Activated CD4-positive, alpha-beta memory T cell treated with anti-CD3 and anti-CD28 coated beads for 36 hours (primary cell): ENCODE measurements at regions not wholly inside any gene's neighbourhood (a gene's known extent, or its start where the extent isn't known, plus 50 kb on each side); places are given as distances from the start of the nearest gene placed in this dataset.

Experiments
- CTCF ChIA-PET: fragments of 350-600 bp; sonication (Branson Sonifier 250); formaldehyde crosslinking; loops from one replicate; lab custom pipeline; 2021; ENCODE audit warnings: antibody characterized with exemption, inconsistent platforms; lab: Charles Lee
- POLR2A ChIA-PET: fragments of 350-600 bp; sonication (Branson Sonifier 250); formaldehyde crosslinking; loops from one replicate; lab custom pipeline; 2021; ENCODE audit warnings: antibody characterized with exemption; lab: Charles Lee
- DNase-seq: peaks from one replicate; pipeline ENCODE4 v3.0.0-alpha.2; 2020
- H3K27ac Mint-ChIP-seq: one replicate; pipeline ENCODE4 v1.8.0; 2021; ENCODE audit warnings: mixed read lengths
- H3K27me3 Mint-ChIP-seq: one replicate; pipeline ENCODE4 v1.8.0; 2021; ENCODE audit warnings: mixed read lengths
- H3K36me3 Mint-ChIP-seq: one replicate; pipeline ENCODE4 v1.8.0; 2021; ENCODE audit warnings: mixed read lengths
- H3K4me1 Mint-ChIP-seq: one replicate; pipeline ENCODE4 v1.8.0; 2021; ENCODE audit warnings: low read depth, mixed read lengths
- H3K4me3 Mint-ChIP-seq: one replicate; pipeline ENCODE4 v1.8.0; 2021; ENCODE audit warnings: mild to moderate bottlenecking, mixed read lengths
- H3K9me3 Mint-ChIP-seq: one replicate; pipeline ENCODE4 v1.8.0; 2021; ENCODE audit warnings: mixed read lengths
- intact Hi-C: fragments of 100-400 bp; cut with micrococcal nuclease; formaldehyde crosslinking; loops from one replicate; pipeline ENCODE4 v1.15.1; 2023

DNA sequence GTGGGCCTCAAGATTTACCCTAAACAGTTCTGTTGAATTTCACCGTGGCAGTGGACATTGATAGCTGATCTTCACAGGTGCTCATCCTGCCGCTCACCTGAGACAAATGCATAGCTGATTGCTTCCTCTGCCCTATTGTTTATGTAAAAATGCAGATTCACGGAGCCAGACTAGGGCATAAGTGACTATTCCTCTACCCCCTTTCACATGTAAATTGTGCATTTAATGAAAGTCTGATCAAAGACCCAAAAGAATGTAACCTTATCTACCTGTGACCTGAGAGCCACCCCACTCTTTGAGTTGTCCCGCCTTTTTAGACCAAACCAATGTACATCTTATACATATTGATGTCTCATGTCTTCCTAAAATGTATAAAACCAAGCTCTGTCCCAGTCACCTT is 312.4 kb upstream of the CDH5 start:
- Mint-ChIP-seq H3K27me3 (no peaks in the 10 kb centered on the region), H3K27ac (no peak overlapping the region), H3K4me3 (no peak overlapping the region)

DNA sequence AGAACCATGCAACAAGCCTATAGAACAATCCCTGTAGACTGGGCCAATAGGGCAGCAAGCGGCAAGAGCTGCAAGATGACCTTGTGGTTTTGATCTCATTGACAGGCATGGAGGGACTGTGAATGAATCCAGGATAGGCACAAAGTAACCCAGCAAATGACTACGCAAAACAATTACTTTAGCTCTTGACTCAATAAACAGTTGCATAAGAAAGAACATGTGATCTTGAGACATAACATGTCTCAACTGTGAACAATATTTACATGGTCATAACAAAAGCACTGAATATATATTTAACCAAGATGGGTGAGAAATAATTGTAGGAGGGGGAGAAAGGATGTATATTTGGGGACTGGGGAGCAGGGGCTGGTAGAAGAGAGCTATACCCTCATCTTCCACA is 313.7 kb upstream of the CDH5 start:
- Mint-ChIP-seq H3K4me1 (no peaks in the 10 kb centered on the region), H3K9me3 (peaks cover 2% of the 10 kb centered on the region), H3K36me3 (no peaks in the 10 kb centered on the region), H3K27me3 (no peaks in the 10 kb centered on the region), H3K4me3 (no peak overlapping the region), H3K27ac (no peak overlapping the region)
- ChIA-PET POLR2A (no interaction called here), CTCF (no interaction called here)
- intact Hi-C loops: no loop called here
- DNase-seq: no peak

More for the DNA sequence above, 312.4 kb upstream of the CDH5 start:
- Mint-ChIP-seq H3K36me3 (no peaks in the 10 kb centered on the region), H3K9me3 (no peaks in the 10 kb centered on the region), H3K4me1 (no peaks in the 10 kb centered on the region)
- POLR2A ChIA-PET: interaction anchor here (0.6 kb wide), 1 partner anchor 180 kb away, joined by 3 read pairs; no protein-coding TSS in a partner anchor
- DNase-seq: no peak
- CTCF ChIA-PET: interaction anchor here (0.6 kb wide), 1 partner anchor 416 kb away, joined by 3 read pairs; no protein-coding TSS in a partner anchor
- intact Hi-C loops: no loop called here

DNA sequence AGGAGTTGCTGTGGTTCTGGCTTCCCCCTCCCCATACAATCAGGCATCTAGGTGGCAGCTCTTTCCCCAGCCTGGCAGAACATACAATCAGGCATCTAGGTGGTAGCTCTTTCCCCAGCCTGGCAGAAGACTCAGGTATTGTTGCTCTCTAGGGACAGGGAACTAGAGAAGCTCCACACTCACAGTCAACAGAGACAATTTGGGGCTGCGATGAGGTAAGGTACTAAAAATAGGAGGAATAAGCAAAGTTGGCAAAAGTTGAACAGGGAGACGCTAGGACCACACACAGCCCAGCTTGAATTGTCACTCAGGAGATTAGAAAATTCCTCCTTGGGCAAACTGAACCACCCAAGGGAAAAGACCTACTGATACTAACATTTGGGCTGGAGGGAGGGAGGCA is 315.5 kb upstream of the CDH5 start:
- H3K27me3 Mint-ChIP-seq: no peaks in the 10 kb centered on the region
- intact Hi-C loops: no loop called here
- POLR2A ChIA-PET: no interaction called here
- CTCF ChIA-PET: no interaction called here
- DNase-seq: no peak
- no peak overlapping the region for H3K4me3 Mint-ChIP-seq
- H3K4me1 Mint-ChIP-seq: no peaks in the 10 kb centered on the region
- no peak overlapping the region for H3K27ac Mint-ChIP-seq
- no peaks in the 10 kb centered on the region for H3K36me3 Mint-ChIP-seq
- H3K9me3 Mint-ChIP-seq: peaks cover 2% of the 10 kb centered on the region

DNA sequence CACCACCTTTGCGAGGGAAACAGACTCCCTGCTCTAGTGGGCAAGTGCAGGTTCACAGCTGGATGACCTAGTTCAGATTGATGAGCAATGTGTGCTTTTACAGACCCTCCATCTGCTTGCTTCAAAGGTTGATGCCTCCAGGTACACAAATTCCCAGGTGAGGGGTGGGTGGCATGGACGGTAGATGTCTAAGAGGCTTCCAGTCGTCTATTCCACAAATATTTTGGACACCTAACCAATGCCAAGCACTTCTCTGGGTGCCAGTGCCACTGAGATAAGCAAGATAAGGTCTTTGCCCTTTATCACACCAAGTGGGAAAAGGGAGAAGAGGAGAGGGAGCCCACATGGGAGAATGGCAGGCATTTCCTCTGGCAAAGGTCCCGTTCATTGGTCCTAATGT is 316.6 kb upstream of the CDH5 start:
- H3K4me1 Mint-ChIP-seq: no peaks in the 10 kb centered on the region
- peaks cover 2% of the 10 kb centered on the region for H3K9me3 Mint-ChIP-seq
- no peaks in the 10 kb centered on the region for H3K27me3 Mint-ChIP-seq
- intact Hi-C loops: no loop called here
- no peak for DNase-seq
- CTCF ChIA-PET: no interaction called here
- H3K36me3 Mint-ChIP-seq: no peaks in the 10 kb centered on the region
- H3K4me3 Mint-ChIP-seq: no peak overlapping the region
- POLR2A ChIA-PET: no interaction called here
- H3K27ac Mint-ChIP-seq: no peak overlapping the region

DNA sequence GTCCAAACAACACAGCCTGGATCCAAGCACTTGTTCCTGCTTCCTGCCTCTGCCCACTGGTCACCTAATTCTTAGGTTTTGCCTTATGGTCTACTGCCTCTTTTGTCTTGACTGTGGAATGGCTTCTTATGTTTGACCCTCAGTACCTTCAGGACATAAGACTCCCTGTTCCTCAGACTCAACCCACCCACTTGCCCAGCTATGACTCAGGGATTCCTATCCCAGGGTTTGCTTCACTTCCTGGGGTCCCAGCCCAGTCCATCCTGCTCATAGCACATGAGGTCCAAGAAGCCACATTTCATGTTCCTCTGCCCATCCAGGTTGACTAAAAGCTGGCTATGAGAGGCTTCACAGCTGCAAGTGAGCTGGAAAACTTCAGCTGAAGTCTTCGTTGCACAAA is 320.9 kb upstream of the CDH5 start:
- Mint-ChIP-seq H3K27ac (no peak overlapping the region), H3K9me3 (peaks cover 2% of the 10 kb centered on the region), H3K4me3 (no peak overlapping the region), H3K36me3 (no peaks in the 10 kb centered on the region), H3K27me3 (no peaks in the 10 kb centered on the region), H3K4me1 (no peaks in the 10 kb centered on the region)
- POLR2A ChIA-PET: no interaction called here
- DNase-seq: no peak
- CTCF ChIA-PET: no interaction called here
- intact Hi-C loops: no loop called here

DNA sequence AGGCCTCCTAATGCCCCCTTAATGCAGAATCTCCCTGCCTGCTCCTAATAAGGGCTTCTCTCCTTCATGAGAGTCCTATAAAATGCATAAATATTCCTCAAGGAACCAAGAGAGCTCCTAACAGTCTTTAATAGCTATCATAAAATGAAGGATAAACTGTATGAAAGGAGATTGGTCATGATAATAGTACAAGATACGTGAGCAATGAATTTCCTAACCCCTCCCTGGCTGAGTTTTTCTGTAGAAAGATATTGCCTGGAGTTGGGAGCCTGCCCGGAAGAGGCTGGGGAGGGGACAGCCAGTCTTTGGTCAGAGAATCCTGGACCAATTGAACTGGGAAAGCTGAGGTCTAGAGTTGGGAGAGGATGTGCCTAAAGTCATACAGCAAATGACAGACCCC is 321.9 kb upstream of the CDH5 start:
- no peaks in the 10 kb centered on the region for H3K36me3 Mint-ChIP-seq
- H3K4me1 Mint-ChIP-seq: no peaks in the 10 kb centered on the region
- H3K4me3 Mint-ChIP-seq: no peak overlapping the region
- H3K27ac Mint-ChIP-seq: no peak overlapping the region
- no peak for DNase-seq
- POLR2A ChIA-PET: no interaction called here
- CTCF ChIA-PET: no interaction called here
- H3K27me3 Mint-ChIP-seq: no peaks in the 10 kb centered on the region
- H3K9me3 Mint-ChIP-seq: peaks cover 2% of the 10 kb centered on the region
- intact Hi-C loops: no loop called here

DNA sequence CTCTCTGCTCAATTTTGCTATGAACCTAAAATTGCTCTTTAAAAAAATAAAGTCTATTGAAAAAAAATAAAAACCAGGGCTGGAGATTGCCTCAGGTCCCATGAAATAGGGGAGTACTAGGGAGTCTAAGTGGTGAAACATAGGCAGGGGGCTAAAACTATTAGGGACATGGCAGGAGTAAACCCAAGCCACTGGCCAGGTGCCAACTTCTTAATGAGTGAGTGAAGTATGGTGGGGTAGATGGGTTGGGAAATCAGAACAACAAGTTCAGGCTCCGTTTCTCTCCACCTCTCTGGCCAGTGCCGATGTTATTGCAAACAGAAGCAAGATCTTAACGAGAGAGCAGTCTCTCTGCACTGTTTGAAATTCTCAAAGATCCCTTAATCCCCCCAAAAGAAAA is 322.4 kb upstream of the CDH5 start:
- H3K27ac Mint-ChIP-seq: no peak overlapping the region
- ChIA-PET CTCF (no interaction called here), POLR2A (no interaction called here)
- no peak overlapping the region for H3K4me3 Mint-ChIP-seq
- H3K36me3 Mint-ChIP-seq: no peaks in the 10 kb centered on the region
- H3K4me1 Mint-ChIP-seq: no peaks in the 10 kb centered on the region
- intact Hi-C loops: no loop called here
- no peaks in the 10 kb centered on the region for H3K27me3 Mint-ChIP-seq
- no peak for DNase-seq
- peaks cover 2% of the 10 kb centered on the region for H3K9me3 Mint-ChIP-seq

DNA sequence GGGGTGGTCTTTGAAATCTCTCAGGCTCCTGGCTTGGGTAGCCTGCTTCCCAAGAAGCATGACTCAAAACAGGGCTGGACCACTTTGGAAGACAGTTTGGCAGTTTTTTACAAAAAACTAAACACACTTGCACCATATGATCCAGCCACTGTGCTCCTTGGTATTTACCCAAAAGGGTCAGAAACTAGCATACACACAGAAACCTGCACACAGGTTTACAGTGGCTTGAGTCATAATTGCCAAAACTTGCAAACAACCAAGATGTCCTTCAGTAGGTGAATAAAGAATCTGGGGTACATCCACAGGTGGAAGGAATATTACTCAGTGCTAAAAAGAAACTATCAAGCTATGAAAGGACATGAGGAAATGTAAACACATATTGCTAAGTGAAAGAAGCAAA is 323.2 kb upstream of the CDH5 start:
- Mint-ChIP-seq H3K9me3 (no peaks in the 10 kb centered on the region), H3K36me3 (no peaks in the 10 kb centered on the region), H3K4me3 (no peak overlapping the region), H3K27ac (no peak overlapping the region), H3K27me3 (no peaks in the 10 kb centered on the region), H3K4me1 (no peaks in the 10 kb centered on the region)
- intact Hi-C loops: no loop called here
- CTCF ChIA-PET: no interaction called here
- POLR2A ChIA-PET: no interaction called here
- DNase-seq: no peak

DNA sequence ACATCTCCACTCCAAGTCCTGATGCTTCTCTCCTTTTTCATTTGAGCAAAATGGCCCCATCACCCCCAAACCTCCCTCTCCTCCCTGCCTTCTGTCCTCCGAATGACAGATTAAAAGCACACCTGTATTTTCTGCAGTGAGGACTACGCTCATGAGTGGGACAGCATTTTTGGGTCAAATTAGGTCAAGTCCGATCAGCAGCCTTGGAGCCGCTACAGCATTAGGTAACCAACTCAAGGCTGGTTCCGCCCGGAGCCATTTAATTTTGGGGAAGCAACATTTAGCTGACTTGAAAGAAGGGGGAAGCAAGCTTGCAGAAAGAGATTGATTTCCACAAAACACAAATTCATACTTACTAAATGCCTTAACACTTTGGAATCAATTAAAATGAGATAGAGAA is 324.1 kb upstream of the CDH5 start:
- no peaks in the 10 kb centered on the region for H3K9me3 Mint-ChIP-seq
- no peak overlapping the region for H3K27ac Mint-ChIP-seq
- intact Hi-C loops: no loop called here
- no peak overlapping the region for H3K4me3 Mint-ChIP-seq
- no peaks in the 10 kb centered on the region for H3K36me3 Mint-ChIP-seq
- no peaks in the 10 kb centered on the region for H3K27me3 Mint-ChIP-seq
- ChIA-PET POLR2A (no interaction called here), CTCF (no interaction called here)
- DNase-seq: no peak
- no peaks in the 10 kb centered on the region for H3K4me1 Mint-ChIP-seq

DNA sequence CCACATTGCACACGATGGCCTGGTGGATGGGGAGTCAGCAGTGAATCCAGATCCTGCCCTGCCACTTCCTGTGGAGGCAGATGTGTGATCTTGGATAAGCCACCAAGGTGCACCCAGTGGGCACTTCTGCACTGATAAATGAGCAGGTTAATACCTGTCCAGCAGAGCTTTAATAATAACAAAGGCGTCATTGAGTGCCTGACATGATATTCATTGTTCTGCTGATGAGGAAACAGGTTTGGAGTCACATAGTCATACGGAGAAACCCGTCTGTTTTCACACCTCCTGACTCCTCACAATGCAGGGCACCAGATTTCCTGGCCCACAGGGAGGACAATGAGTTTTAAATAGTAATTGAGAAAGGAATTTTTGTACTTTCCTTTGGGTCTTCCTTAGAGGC is 324.6 kb upstream of the CDH5 start:
- Mint-ChIP-seq H3K27me3 (peaks cover under 1% of the 10 kb centered on the region), H3K9me3 (no peaks in the 10 kb centered on the region), H3K36me3 (no peaks in the 10 kb centered on the region), H3K4me3 (no peak overlapping the region), H3K4me1 (no peaks in the 10 kb centered on the region), H3K27ac (no peak overlapping the region)
- POLR2A ChIA-PET: no interaction called here
- no peak for DNase-seq
- CTCF ChIA-PET: no interaction called here
- intact Hi-C loops: no loop called here

DNA sequence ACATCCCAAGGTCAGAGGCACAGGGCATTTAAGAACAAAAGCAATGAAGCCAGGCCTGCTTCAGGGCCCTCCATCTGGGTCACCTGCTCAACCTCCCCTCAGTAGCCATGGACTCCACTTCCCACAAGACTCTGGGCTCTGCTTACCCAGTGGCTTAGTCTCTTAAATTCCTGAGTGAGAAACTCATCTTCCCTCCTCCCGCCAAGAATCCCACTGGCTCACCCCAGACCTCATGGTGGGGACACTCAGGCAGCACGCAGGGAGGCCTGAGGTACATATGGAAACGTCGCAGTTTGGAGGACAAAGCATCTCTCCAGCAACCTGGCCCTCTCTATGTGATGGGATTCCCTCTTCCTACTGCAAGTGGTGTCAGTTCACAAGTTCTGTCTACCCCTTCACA is 326.7 kb upstream of the CDH5 start:
- POLR2A ChIA-PET: no interaction called here
- H3K36me3 Mint-ChIP-seq: no peaks in the 10 kb centered on the region
- DNase-seq: no peak
- no peaks in the 10 kb centered on the region for H3K4me1 Mint-ChIP-seq
- H3K9me3 Mint-ChIP-seq: no peaks in the 10 kb centered on the region
- CTCF ChIA-PET: no interaction called here
- no peak overlapping the region for H3K4me3 Mint-ChIP-seq
- H3K27me3 Mint-ChIP-seq: peaks cover 1% of the 10 kb centered on the region
- H3K27ac Mint-ChIP-seq: no peak overlapping the region
- intact Hi-C loops: no loop called here

DNA sequence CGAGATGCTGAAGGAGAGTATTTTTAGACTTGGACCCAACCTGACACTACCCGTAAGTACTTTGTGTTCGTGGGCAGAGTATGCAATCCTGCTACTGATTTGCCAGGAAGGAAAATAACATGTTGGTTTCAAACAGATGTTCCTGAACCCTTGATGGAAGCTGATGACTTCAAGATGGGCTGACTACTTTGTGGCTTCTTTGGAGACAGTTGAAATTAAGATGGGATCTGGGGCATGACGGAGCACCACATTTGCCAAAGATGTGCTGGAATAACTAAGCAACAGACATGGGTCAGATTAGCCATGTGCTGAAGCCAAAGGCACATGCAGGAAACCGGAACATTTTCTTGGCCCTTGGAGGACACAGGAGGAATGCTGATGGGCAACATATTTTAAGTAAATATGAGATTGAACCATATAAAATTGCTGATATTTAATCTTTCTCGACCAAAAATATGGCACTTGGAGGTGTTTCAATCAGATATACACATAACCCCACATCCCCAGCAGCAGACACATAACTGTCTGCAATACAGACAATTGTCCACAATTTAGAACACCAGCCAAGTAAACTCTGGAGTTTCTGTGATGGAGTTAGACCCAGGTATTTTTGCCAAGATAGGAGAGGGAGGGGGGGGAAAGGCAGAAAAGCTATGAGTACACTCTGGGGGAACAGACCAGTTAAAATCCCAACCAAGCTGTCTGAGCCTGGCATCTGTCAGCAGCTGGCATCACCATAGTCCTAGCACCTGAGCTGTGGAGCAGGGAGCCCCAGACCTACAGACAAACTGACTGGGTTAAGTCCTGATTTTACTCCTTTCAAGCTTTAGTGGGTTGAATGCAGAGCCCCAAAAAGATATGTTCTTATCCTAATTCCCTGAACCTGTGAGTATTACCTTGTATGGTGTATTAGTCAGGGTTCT is 329.4 kb upstream of the CDH5 start:
- DNase-seq: no peak
- Mint-ChIP-seq H3K36me3 (no peaks in the 10 kb centered on the region), H3K4me3 (no peak overlapping the region), H3K9me3 (no peaks in the 10 kb centered on the region), H3K27ac (no peak overlapping the region), H3K4me1 (no peaks in the 10 kb centered on the region), H3K27me3 (peaks cover 1% of the 10 kb centered on the region)
- intact Hi-C loops: no loop called here
- CTCF ChIA-PET: interaction anchor here (0.6 kb wide), 1 partner anchor 474 kb away, joined by 3 read pairs; no protein-coding TSS in a partner anchor
- POLR2A ChIA-PET: no interaction called here

DNA sequence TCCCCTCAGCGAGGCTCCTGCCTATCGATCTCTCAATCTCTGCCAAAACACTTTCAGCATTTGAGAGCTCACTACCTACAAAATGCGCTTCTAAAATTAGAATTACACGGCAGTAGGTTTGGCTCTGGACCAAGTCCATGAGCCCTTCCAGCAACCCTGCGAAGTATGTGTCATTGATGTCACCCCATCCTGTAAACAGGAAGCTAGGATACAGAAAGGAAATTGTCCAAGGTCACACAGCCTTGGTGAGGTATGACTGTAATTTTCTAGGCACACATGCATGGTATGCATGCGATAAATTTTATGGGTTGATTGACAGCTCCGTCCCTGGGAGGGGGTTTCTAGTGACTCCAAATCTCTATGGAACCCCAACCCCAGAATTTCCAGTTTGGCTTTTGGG is 330.3 kb upstream of the CDH5 start:
- no peaks in the 10 kb centered on the region for H3K36me3 Mint-ChIP-seq
- no peak for DNase-seq
- ChIA-PET POLR2A (no interaction called here), CTCF (no interaction called here)
- no peaks in the 10 kb centered on the region for H3K9me3 Mint-ChIP-seq
- peaks cover 1% of the 10 kb centered on the region for H3K27me3 Mint-ChIP-seq
- H3K27ac Mint-ChIP-seq: no peak overlapping the region
- intact Hi-C loops: no loop called here
- H3K4me1 Mint-ChIP-seq: no peaks in the 10 kb centered on the region
- H3K4me3 Mint-ChIP-seq: no peak overlapping the region
